PC-3 (cell line): ENCODE measurements at regions not wholly inside any gene's neighbourhood (a gene's known extent, or its start where the extent isn't known, plus 50 kb on each side); places are given as distances from the start of the nearest gene placed in this dataset.

Source experiments
- ATAC-seq: fragments of 200-7000 bp; cut with Tn5 transposase; 2 replicates; pipeline ENCODE4 v1.9.1; 2020; ENCODE audit warnings: mild to moderate bottlenecking, moderate library complexity
- BruUV-seq: library from RNA; stranded (reverse); fragments of 400-500 nt; replicated peaks from 2 replicates; lab custom pipeline; 2021; lab: Mats Ljungman, UMichigan
- CTCF ChIA-PET: fragments of 300-600 bp; sonication (Branson Sonifier 250); formaldehyde crosslinking; loops from one replicate; lab custom pipeline; 2022; ENCODE audit warnings: antibody characterized with exemption; lab: Charles Lee
- POLR2A ChIA-PET: fragments of 300-600 bp; sonication (Branson Sonifier 250); formaldehyde crosslinking; loops from one replicate; lab custom pipeline; 2022; ENCODE audit warnings: antibody characterized with exemption; ENCODE audit not compliant: unreplicated experiment; lab: Charles Lee
- DNase-seq: peaks from one replicate; pipeline ENCODE4 v3.0.0-alpha.2; 2015
- H2AFZ ChIP-seq: fragments of 300-600 bp; sonication (generic); 2 replicates; pipeline ENCODE4 v1.6.0; 2016; ENCODE audit warnings: antibody characterized with exemption, low read length
- H3F3A ChIP-seq: fragments of 300-600 bp; sonication (generic); one replicate; pipeline ENCODE4 v1.6.0; 2017; ENCODE audit warnings: antibody characterized with exemption, low read length, control low read depth, mild to moderate bottlenecking; ENCODE audit not compliant: unreplicated experiment
- H3K27ac ChIP-seq: fragments of 300-600 bp; sonication (generic); 2 replicates; pipeline ENCODE4 v1.5.1; 2016; ENCODE audit warnings: mild to moderate bottlenecking, low read length
- H3K27me3 ChIP-seq: fragments of 300-600 bp; sonication (generic); 2 replicates; pipeline ENCODE4 v1.6.1; 2016; ENCODE audit warnings: low read length, mixed read lengths
- H3K36me3 ChIP-seq: fragments of 300-600 bp; sonication (generic); 2 replicates; pipeline ENCODE4 v1.6.1; 2016; ENCODE audit warnings: low read depth, mixed run types, low read length, mixed read lengths
- H3K4me1 ChIP-seq: fragments of 300-600 bp; sonication (generic); 2 replicates; pipeline ENCODE4 v1.5.1; 2016; ENCODE audit warnings: low read length; ENCODE audit not compliant: insufficient read depth
- H3K4me2 ChIP-seq: fragments of 300-600 bp; sonication (generic); 2 replicates; pipeline ENCODE4 v1.6.0; 2016; ENCODE audit warnings: low read length
- H3K4me3 ChIP-seq: fragments of 300-600 bp; sonication (generic); 2 replicates; pipeline ENCODE4 v1.5.1; 2016; ENCODE audit warnings: mild to moderate bottlenecking, low read length, mixed read lengths
- H3K79me2 ChIP-seq: fragments of 300-600 bp; sonication (generic); 2 replicates; pipeline ENCODE4 v1.6.1; 2017; ENCODE audit warnings: low read length, mixed read lengths
- H3K9ac ChIP-seq: fragments of 300-600 bp; sonication (generic); 2 replicates; pipeline ENCODE4 v1.6.0; 2016; ENCODE audit warnings: mild to moderate bottlenecking, low read length
- H3K9me2 ChIP-seq: fragments of 300-600 bp; sonication (generic); replicated peaks from 2 replicates; pipeline ENCODE4 v1.6.1; 2016; ENCODE audit warnings: mixed run types, low read length, mixed read lengths
- H3K9me3 ChIP-seq: fragments of 300-600 bp; sonication (generic); 2 replicates; pipeline ENCODE4 v1.6.1; 2016; ENCODE audit warnings: low read length, mixed read lengths
- H4K20me1 ChIP-seq: fragments of 300-600 bp; sonication (generic); 2 replicates; pipeline ENCODE4 v1.6.1; 2016; ENCODE audit warnings: low read length, mixed read lengths
- CTCF ChIP-seq: fragments of 300-600 bp; sonication (generic); conservative IDR thresholded peaks from 2 replicates; pipeline ENCODE4 v1.5.1; 2017; ENCODE audit warnings: antibody characterized with exemption, low read depth, mild to moderate bottlenecking, low read length
- EZH2 ChIP-seq: fragments of 300-600 bp; sonication (generic); IDR thresholded peaks from one replicate; pipeline ENCODE4 v1.6.1; 2017; ENCODE audit warnings: antibody characterized with exemption, mild to moderate bottlenecking, low read length; ENCODE audit not compliant: unreplicated experiment
- EZH2phosphoT487 ChIP-seq: fragments of 300-600 bp; sonication (generic); IDR thresholded peaks from 2 replicates; pipeline ENCODE4 v1.6.1; 2018; ENCODE audit warnings: mild to moderate bottlenecking, antibody characterized with exemption, low read length, borderline replicate concordance
- intact Hi-C: fragments of 100-400 bp; cut with micrococcal nuclease; formaldehyde crosslinking; loops from 2 replicates; pipeline ENCODE4 v1.9.0; 2023

- POLR2A ChIA-PET, result no interaction called here
- Histone ChIP-seq H3K4me3 (no peak overlapping the region), H3K27me3 (no peaks in the 10 kb centered on the region), H4K20me1 (no peaks in the 10 kb centered on the region), H3K79me2 (no peaks in the 10 kb centered on the region), H3K9me3 (no peaks in the 10 kb centered on the region), H3K4me1 (no peaks in the 10 kb centered on the region), H3K9ac (no peak overlapping the region), H2AFZ (no peak overlapping the region), H3F3A (no peaks in the 10 kb centered on the region), H3K4me2 (no peak overlapping the region), H3K27ac (no peak overlapping the region), H3K36me3 (no peaks in the 10 kb centered on the region), H3K9me2 (no peaks in the 10 kb centered on the region)
- CTCF ChIA-PET, result interaction anchor here (0.6 kb wide), 1 partner anchor 160 kb away, joined by 3 read pairs; no protein-coding TSS in a partner anchor
- intact Hi-C loops, result no loop called here
- no peak for DNase-seq
- no TSS peak for BruUV-seq
- ATAC-seq, result no peak
- TF ChIP-seq EZH2phosphoT487, result no peak
- no peak for TF ChIP-seq CTCF
- TF ChIP-seq EZH2, result no peak
Observed at GRCh38 chr17:69912805-69913204, 162.2 kb upstream of the KCNJ16 start.

GRCh38 chr17:69913216-69913615 lies 161.8 kb upstream of the KCNJ16 start:
- TF ChIP-seq CTCF (no peak), EZH2phosphoT487 (no peak), EZH2 (no peak)
- no peak overlapping the region for H3K4me2 ChIP-seq
- no peak overlapping the region for H3K9ac ChIP-seq
- H3K9me3 ChIP-seq, result no peaks in the 10 kb centered on the region
- no peaks in the 10 kb centered on the region for H3K4me1 ChIP-seq
- DNase-seq, result no peak
- no peak overlapping the region for H2AFZ ChIP-seq
- H3K4me3 ChIP-seq, result no peak overlapping the region
- ATAC-seq, result no peak
- BruUV-seq, result no TSS peak
- H3K79me2 ChIP-seq, result no peaks in the 10 kb centered on the region
- POLR2A ChIA-PET, result no interaction called here
- no peaks in the 10 kb centered on the region for H4K20me1 ChIP-seq
- no peak overlapping the region for H3K27ac ChIP-seq
- CTCF ChIA-PET, result no interaction called here
- intact Hi-C loops, result no loop called here
- no peaks in the 10 kb centered on the region for H3K36me3 ChIP-seq
- no peaks in the 10 kb centered on the region for H3F3A ChIP-seq
- no peaks in the 10 kb centered on the region for H3K27me3 ChIP-seq
- no peaks in the 10 kb centered on the region for H3K9me2 ChIP-seq

- Histone ChIP-seq H3K4me2 (no peak overlapping the region), H3K9me3 (no peaks in the 10 kb centered on the region), H3F3A (no peaks in the 10 kb centered on the region), H3K4me1 (no peaks in the 10 kb centered on the region), H3K27me3 (no peaks in the 10 kb centered on the region), H3K9me2 (no peaks in the 10 kb centered on the region), H3K27ac (no peak overlapping the region), H3K9ac (no peak overlapping the region), H3K79me2 (no peaks in the 10 kb centered on the region), H2AFZ (no peak overlapping the region), H3K36me3 (no peaks in the 10 kb centered on the region), H4K20me1 (no peaks in the 10 kb centered on the region), H3K4me3 (no peak overlapping the region)
- BruUV-seq, result no TSS peak
- intact Hi-C loops, result no loop called here
- no peak for TF ChIP-seq EZH2phosphoT487
- TF ChIP-seq CTCF, result no peak
- no peak for ATAC-seq
- ChIA-PET POLR2A (no interaction called here), CTCF (no interaction called here)
- no peak for DNase-seq
Observed at GRCh38 chr17:69913616-69914015, 161.4 kb upstream of the KCNJ16 start.
